Ascending aorta (tissue), 2 donors: ENCODE measurements at regions not wholly inside any gene's neighbourhood (a gene's known extent, or its start where the extent isn't known, plus 50 kb on each side); places are given as distances from the start of the nearest gene placed in this dataset.

Experiments
- DNase-seq, 2 donors: peaks; one replicate each; pipeline ENCODE4 v3.0.0-alpha.2; 2019; ENCODE audit warnings: low spot score in 2 of 2
- H3K27ac ChIP-seq, 2 donors: fragments of 200-600 bp; sonication (generic); one replicate each; pipeline ENCODE4 v1.5.1; 2016 to 2017; ENCODE audit warnings: mild to moderate bottlenecking in 1 of 2
- H3K27me3 ChIP-seq: fragments of 200-600 bp; sonication (generic); one replicate; pipeline ENCODE4 v1.5.1; 2017
- H3K36me3 ChIP-seq, 2 donors: fragments of 200-600 bp; sonication (generic); one replicate each; pipeline ENCODE4 v1.5.1; 2016
- H3K4me1 ChIP-seq, 2 donors: fragments of 200-600 bp; sonication (generic); one replicate each; pipeline ENCODE4 v1.5.1; 2016 to 2017; ENCODE audit warnings: mild to moderate bottlenecking in 1 of 2
- H3K4me3 ChIP-seq, 2 donors: fragments of 200-600 bp; sonication (generic); one replicate each; pipeline ENCODE4 v1.5.1; 2016 to 2017; ENCODE audit warnings: mild to moderate bottlenecking in 1 of 2
- H3K9me3 ChIP-seq, 2 donors: fragments of 200-600 bp; sonication (generic); one replicate each; pipeline ENCODE4 v1.5.1; 2016
- intact Hi-C: fragments of 100-400 bp; cut with DNase I; formaldehyde crosslinking; loops from one replicate; pipeline ENCODE4 v1.15.1; 2023
- TF ChIP-seq, protein P1 (sequence below), 3 experiments: fragments of 200-600 bp in 2 of 3; fragments of 450-650 bp in 1 of 3; sonication (generic) in 2 of 3; IDR thresholded peaks; one replicate each; pipeline ENCODE4 v1.5.1; 2016 to 2019; ENCODE audit warnings: antibody characterized with exemption in 3 of 3, mild to moderate bottlenecking in 1 of 3, moderate library complexity in 1 of 3

DNA sequence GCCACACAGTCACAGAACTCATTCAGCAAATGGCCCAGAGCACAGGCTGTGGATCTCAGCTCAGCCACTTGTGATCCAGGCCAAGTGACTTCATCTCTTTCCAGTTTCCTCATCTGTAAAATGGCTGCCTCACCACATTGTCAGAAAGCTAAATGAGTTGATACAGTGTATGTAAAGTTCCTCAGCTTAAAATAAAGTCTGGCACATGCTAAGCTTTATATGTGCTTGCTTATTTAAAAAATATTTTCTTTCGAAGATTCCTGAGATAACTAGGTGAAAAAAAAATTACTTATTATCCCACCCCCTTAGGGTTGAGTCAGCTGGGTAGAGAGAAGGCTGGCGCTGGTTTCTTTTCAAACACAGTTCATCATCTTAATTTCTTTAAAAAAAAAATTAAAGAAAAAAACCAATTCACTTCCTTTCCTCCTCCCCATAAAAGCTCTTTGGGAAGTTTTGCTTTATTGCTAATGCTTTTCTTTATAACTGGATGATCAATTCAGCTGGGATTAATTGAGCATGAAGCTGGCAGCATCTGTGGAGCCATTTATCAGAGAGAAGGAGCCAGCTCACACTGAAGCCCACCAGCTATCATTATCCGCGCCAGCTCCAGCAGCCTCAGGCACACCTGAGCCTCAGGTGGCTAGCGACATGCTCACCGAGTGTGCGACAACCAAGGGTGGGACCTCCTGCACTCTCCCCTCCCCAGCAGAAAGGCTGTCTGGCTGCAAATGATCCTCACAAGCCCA, 354.9 kb downstream of the FOXO1 start:
- no peaks in the 10 kb centered on the region for H3K36me3 ChIP-seq
- no peak overlapping the region for H3K4me3 ChIP-seq
- intact Hi-C loops = no loop called here
- H3K27ac ChIP-seq = no peak overlapping the region
- no peak for DNase-seq
- H3K4me1 ChIP-seq = no peaks in the 10 kb centered on the region
- no peaks in the 10 kb centered on the region for H3K27me3 ChIP-seq
- TF ChIP-seq, protein P1, sequence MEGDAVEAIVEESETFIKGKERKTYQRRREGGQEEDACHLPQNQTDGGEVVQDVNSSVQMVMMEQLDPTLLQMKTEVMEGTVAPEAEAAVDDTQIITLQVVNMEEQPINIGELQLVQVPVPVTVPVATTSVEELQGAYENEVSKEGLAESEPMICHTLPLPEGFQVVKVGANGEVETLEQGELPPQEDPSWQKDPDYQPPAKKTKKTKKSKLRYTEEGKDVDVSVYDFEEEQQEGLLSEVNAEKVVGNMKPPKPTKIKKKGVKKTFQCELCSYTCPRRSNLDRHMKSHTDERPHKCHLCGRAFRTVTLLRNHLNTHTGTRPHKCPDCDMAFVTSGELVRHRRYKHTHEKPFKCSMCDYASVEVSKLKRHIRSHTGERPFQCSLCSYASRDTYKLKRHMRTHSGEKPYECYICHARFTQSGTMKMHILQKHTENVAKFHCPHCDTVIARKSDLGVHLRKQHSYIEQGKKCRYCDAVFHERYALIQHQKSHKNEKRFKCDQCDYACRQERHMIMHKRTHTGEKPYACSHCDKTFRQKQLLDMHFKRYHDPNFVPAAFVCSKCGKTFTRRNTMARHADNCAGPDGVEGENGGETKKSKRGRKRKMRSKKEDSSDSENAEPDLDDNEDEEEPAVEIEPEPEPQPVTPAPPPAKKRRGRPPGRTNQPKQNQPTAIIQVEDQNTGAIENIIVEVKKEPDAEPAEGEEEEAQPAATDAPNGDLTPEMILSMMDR (IDR thresholded peaks at IDR 0.05) = no peak
- H3K9me3 ChIP-seq = no peaks in the 10 kb centered on the region

DNA sequence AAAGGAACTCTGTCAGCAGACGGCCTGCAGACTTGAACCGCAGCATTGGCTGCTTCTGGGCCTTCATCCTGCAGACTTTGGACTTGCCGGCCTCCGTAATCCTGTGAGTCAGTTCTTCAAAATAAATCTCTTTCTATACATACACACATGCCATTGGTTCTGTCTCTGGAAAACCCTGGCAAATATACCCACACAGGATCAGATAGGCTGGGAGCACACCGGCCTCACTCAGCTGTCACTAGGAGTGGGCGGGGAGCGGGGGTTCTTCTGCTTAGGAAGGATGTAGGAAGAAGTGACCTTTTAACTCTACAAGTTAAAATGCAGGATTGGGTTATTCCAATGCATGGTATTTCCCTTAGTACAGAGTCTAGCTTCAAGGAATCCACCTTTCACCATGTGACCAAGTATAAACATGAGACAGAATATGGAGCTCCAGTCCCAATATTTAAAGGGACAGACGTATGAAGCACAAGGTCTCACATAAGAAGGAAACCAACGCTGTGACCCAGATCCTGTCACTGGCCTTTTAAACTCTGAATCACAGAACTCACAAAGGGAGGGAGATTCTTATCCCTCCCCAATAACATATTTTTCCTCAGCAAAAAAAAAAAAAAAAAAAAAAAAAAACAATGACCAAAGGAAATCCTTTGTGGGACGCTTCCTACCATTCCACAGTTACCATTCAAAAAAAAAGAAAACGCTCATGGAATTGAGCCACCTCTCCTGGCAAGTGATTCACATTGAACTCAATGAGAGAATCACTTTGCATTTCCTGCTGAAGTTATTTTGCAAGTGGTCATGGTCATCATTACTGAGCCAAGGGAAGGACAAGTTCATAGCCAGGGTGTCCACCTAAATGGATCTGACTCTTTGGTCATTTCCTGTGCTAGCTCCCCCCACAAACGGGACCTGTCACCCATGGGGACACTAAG, 352.9 kb downstream of the FOXO1 start:
- TF ChIP-seq, protein P1 (IDR thresholded peaks at IDR 0.05) = no peak
- H3K27me3 ChIP-seq = no peaks in the 10 kb centered on the region
- no peaks in the 10 kb centered on the region for H3K9me3 ChIP-seq
- no peaks in the 10 kb centered on the region for H3K36me3 ChIP-seq
- no peak overlapping the region for H3K27ac ChIP-seq
- no peak for DNase-seq
- H3K4me1 ChIP-seq = no peaks in the 10 kb centered on the region
- intact Hi-C loops = no loop called here
- H3K4me3 ChIP-seq = no peak overlapping the region

DNA sequence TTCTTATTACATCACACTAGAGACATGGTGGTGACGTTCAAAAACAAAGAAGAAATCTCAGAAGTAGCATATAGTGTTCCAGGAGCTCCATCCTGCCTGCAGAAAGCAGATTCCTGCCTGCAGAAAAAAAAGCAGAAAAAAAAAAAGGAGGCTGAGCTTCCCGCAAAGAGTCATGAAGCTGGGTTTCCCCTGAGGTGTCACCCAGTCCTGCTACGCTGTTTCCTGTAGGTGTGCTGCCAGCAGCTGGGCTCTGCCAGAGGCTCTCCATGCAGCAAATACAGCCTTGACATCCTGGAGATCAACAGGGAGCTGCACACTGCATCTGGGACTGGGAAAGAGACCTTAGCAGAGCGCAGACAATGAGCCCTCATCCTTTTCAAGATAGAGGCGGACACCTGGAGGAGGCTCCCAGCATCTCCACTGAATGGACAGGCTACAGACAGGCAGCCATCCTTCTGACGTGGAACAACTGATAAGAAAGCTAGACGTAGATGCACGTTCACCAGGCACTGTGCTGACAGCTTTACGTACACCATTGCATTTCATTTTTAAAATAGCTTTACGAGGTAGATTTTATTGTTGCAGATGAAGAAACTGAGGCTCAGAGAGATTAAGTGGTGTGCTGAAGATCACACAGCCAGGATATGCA, 350.9 kb downstream of the FOXO1 start:
- intact Hi-C loops = no loop called here
- DNase-seq = no peak
- TF ChIP-seq, protein P1 (IDR thresholded peaks at IDR 0.05) = no peak
- Histone ChIP-seq H3K9me3 (no peaks in the 10 kb centered on the region), H3K4me3 (no peak overlapping the region), H3K4me1 (no peaks in the 10 kb centered on the region), H3K27me3 (no peaks in the 10 kb centered on the region), H3K36me3 (no peaks in the 10 kb centered on the region), H3K27ac (no peak overlapping the region)

DNA sequence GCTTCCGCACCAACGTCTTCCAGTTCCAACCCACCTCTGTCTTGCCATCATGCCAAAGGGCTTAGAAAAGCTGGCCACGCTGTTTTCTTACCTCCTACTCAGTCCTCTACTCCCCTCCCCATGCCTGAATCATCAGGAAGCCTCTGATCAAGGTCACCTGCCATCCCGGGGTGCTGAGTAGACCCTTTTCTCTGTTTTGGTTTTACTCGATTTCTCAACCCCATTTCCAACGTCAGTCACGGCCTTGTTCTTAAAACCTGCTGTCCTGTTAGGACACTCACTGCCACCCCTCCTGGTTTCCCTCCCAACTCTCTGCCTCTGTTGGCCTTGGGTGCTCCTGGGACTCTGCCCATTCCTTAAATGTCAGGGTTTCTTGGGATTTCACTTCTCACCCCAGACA, 350.1 kb downstream of the FOXO1 start:
- Histone ChIP-seq H3K4me1 (no peaks in the 10 kb centered on the region), H3K9me3 (no peaks in the 10 kb centered on the region), H3K4me3 (no peak overlapping the region), H3K27ac (no peak overlapping the region), H3K27me3 (no peaks in the 10 kb centered on the region), H3K36me3 (no peaks in the 10 kb centered on the region)
- TF ChIP-seq, protein P1 (IDR thresholded peaks at IDR 0.05) = no peak
- no peak for DNase-seq
- intact Hi-C loops = no loop called here

DNA sequence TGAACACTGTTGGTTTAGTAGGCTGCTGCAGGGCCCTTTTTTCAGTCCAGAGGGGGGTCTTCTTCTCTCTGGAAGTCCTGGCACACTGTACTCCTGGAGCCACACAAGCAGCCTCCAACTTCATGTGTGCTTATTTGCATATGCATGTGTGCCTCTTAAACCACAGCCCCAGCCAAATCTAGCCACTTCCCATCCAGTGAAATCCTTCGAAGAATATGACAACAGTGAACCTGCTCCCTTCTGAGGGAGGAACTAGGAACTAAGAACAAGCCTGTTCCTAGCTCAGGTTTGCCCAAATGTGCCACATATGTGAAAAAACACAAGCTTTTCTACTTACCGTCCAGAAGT, 348.5 kb downstream of the FOXO1 start:
- TF ChIP-seq, protein P1 (IDR thresholded peaks at IDR 0.05) = no peak
- Histone ChIP-seq H3K9me3 (peaks cover 0 to 9% of the 10 kb centered on the region in 2 donors), H3K4me3 (no peak overlapping the region), H3K27ac (no peak overlapping the region), H3K27me3 (no peaks in the 10 kb centered on the region), H3K4me1 (no peaks in the 10 kb centered on the region), H3K36me3 (no peaks in the 10 kb centered on the region)
- intact Hi-C loops = no loop called here
- no peak for DNase-seq
